OCI-LY3 (cell line): ENCODE measurements at regions not wholly inside any gene's neighbourhood (a gene's known extent, or its start where the extent isn't known, plus 50 kb on each side); places are given as distances from the start of the nearest gene placed in this dataset.

ENCODE experiments used
- H2AFZ ChIP-seq: fragments of 200-600, 300-600 bp; shearing (Covaris generic); 2 replicates; pipeline ENCODE4 v1.6.0; 2014; ENCODE audit warnings: antibody characterized with exemption, low read depth, low read length
- H3K27ac ChIP-seq: fragments of 200-600, 300-600 bp; sonication (generic); 2 replicates; pipeline ENCODE4 v1.5.1; 2014; ENCODE audit warnings: mild to moderate bottlenecking, low read length, moderate library complexity, mixed read lengths
- H3K27me3 ChIP-seq: fragments of 200-600, 300-600 bp; sonication (generic); 2 replicates; pipeline ENCODE4 v1.6.1; 2014; ENCODE audit warnings: low read depth, low read length, mixed read lengths
- H3K36me3 ChIP-seq: fragments of 200-600, 300-600 bp; sonication (generic); replicated peaks from 2 replicates; pipeline ENCODE3; 2014; ENCODE audit warnings: low read depth, low read length, mixed read lengths
- H3K4me1 ChIP-seq: fragments of 300-600, 200-600 bp; sonication (generic); 2 replicates; pipeline ENCODE4 v1.6.1; 2014; ENCODE audit warnings: low read length, mixed read lengths
- H3K4me2 ChIP-seq: fragments of 200-600, 300-600 bp; sonication (generic); 2 replicates; pipeline ENCODE4 v1.6.1; 2014; ENCODE audit warnings: low read length, mixed read lengths
- H3K4me3 ChIP-seq: fragments of 300-600, 200-600 bp; sonication (generic); 2 replicates; pipeline ENCODE4 v1.5.1; 2014; ENCODE audit warnings: antibody characterized with exemption, mild to moderate bottlenecking, low read length, moderate library complexity
- H3K79me2 ChIP-seq: fragments of 300-600, 200-600 bp; shearing (Covaris generic); 2 replicates; pipeline ENCODE4 v1.6.1; 2014; ENCODE audit warnings: mild to moderate bottlenecking, low read length, mixed read lengths
- H3K9ac ChIP-seq: fragments of 300-600, 200-600 bp; shearing (Covaris generic); 2 replicates; pipeline ENCODE4 v1.6.0; 2014; ENCODE audit warnings: mild to moderate bottlenecking, low read length, moderate library complexity
- H3K9me3 ChIP-seq: fragments of 200-600, 300-600 bp; shearing (Covaris generic); 2 replicates; pipeline ENCODE4 v1.6.1; 2014; ENCODE audit warnings: low read length, mixed read lengths; ENCODE audit not compliant: insufficient read depth
- H4K20me1 ChIP-seq: fragments of 200-600, 300-600 bp; sonication (generic); 2 replicates; pipeline ENCODE4 v1.6.1; 2016; ENCODE audit warnings: low read length, mixed read lengths; ENCODE audit not compliant: insufficient read depth
- EZH2phosphoT487 ChIP-seq: fragments of 200-600 bp; shearing (Covaris generic); IDR thresholded peaks from 2 replicates; pipeline ENCODE4 v1.6.1; 2018; ENCODE audit warnings: antibody characterized with exemption, mixed run types, low read depth
- TF ChIP-seq, protein P1 (sequence below): fragments of 200-600, 300-600 bp; sonication (generic); IDR thresholded peaks from 2 replicates; pipeline ENCODE4 v1.5.1; 2014; ENCODE audit warnings: antibody characterized with exemption, low read length, low read depth

DNA sequence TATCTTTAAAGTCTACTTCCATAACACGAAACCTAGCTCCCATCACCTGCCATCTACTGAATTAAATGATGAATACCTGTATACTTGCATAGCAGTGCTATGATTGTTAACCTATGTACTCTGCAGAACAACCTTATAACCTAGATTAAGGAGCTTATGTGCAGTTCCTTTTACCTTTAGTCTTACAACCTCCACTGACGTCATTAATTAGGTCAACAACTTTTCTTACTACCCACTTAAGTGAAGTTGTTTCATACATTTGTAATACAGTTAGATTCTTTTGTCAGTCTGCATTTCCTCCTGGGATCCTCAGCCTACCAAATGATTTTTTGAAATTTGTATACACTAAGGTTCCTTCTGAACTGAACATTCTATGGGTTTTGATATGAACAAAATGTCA lies 1082.3 kb downstream of the SUCLG1 start:
- Histone ChIP-seq H3K27me3 (no peaks in the 10 kb centered on the region), H3K4me1 (no peaks in the 10 kb centered on the region), H3K36me3 (no peaks in the 10 kb centered on the region), H3K4me2 (no peak overlapping the region), H3K9ac (no peak overlapping the region), H2AFZ (no peak overlapping the region), H3K9me3 (0 out of 2 replicates have a peak, but pooled peaks cover 3% of the 10 kb centered on the region), H3K79me2 (no peaks in the 10 kb centered on the region), H3K27ac (no peak overlapping the region), H3K4me3 (no peak overlapping the region), H4K20me1 (no peaks in the 10 kb centered on the region)
- TF ChIP-seq, protein P1, sequence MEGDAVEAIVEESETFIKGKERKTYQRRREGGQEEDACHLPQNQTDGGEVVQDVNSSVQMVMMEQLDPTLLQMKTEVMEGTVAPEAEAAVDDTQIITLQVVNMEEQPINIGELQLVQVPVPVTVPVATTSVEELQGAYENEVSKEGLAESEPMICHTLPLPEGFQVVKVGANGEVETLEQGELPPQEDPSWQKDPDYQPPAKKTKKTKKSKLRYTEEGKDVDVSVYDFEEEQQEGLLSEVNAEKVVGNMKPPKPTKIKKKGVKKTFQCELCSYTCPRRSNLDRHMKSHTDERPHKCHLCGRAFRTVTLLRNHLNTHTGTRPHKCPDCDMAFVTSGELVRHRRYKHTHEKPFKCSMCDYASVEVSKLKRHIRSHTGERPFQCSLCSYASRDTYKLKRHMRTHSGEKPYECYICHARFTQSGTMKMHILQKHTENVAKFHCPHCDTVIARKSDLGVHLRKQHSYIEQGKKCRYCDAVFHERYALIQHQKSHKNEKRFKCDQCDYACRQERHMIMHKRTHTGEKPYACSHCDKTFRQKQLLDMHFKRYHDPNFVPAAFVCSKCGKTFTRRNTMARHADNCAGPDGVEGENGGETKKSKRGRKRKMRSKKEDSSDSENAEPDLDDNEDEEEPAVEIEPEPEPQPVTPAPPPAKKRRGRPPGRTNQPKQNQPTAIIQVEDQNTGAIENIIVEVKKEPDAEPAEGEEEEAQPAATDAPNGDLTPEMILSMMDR: no peak
- TF ChIP-seq EZH2phosphoT487: no peak

DNA sequence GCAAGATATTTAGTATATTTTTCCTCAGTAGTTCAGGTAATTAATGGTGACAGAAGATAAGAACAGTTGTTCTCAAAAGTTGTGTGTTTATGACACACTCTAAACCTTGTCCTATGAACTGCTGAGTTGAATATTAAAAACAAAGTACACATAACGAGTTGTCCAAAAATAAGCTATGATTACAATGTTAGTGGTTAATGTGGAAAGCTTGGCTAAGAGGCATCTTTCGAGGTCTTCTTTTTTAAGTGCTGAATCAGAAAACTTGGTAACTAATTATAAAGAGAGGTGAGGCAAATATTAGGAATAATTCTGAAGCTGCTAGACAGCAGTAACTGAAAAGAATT lies 1088.7 kb downstream of the SUCLG1 start:
- H3K4me3 ChIP-seq: no peak overlapping the region
- H3K4me2 ChIP-seq: no peak overlapping the region
- no peak for TF ChIP-seq EZH2phosphoT487
- TF ChIP-seq, protein P1: no peak
- H3K27ac ChIP-seq: no peak overlapping the region
- H3K9ac ChIP-seq: no peak overlapping the region
- no peaks in the 10 kb centered on the region for H3K27me3 ChIP-seq
- H4K20me1 ChIP-seq: no peaks in the 10 kb centered on the region
- H3K79me2 ChIP-seq: no peaks in the 10 kb centered on the region
- H3K4me1 ChIP-seq: no peaks in the 10 kb centered on the region
- H3K9me3 ChIP-seq: no peaks in the 10 kb centered on the region
- H3K36me3 ChIP-seq: no peaks in the 10 kb centered on the region
- H2AFZ ChIP-seq: 0 out of 2 replicates have a peak overlapping the region, but pooled peaks have one; percentile 43

DNA sequence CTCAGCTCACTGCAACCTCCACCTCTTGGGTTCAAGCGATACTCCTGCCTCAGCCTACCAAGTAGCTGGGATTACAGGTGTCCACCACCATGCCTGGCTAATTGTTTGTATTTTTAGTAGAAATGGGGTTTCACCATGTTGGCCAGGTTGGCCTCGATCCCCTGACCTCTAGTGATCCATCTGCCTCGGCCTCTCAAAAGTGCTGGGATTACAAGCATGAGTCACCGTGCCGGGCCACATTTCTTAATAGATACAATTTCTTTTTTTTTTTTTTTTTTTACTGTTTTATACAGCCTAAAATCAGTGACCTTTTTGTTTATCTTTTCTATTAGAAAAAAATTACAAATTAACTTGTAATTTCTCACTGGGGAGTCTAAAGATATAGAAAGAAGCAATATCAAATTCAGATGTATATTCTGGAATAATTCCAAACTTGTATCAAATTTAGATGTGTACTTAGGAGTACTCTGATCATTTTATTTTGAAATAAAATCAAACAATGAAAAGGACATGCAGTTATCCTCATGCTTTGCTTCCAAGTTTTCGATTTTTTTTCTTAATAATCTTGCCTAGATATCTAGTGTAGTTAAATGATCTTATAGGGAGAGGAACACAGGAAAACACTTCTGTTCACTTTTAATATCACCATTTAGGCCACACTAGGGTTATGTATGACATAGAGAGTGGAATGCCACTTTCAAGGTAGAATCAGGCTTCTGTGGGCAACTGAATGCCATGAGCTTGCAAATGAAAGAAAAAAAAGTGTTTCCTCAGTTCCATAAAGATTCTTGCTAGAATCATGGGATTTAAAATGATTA lies 1089.3 kb downstream of the SUCLG1 start:
- H4K20me1 ChIP-seq: no peaks in the 10 kb centered on the region
- H3K4me1 ChIP-seq: no peaks in the 10 kb centered on the region
- H3K36me3 ChIP-seq: no peaks in the 10 kb centered on the region
- TF ChIP-seq, protein P1: no peak
- no peak for TF ChIP-seq EZH2phosphoT487
- no peaks in the 10 kb centered on the region for H3K9me3 ChIP-seq
- H3K27me3 ChIP-seq: no peaks in the 10 kb centered on the region
- no peaks in the 10 kb centered on the region for H3K79me2 ChIP-seq
- H3K27ac ChIP-seq: no peak overlapping the region
- H3K4me2 ChIP-seq: no peak overlapping the region
- H3K9ac ChIP-seq: no peak overlapping the region
- 0 out of 2 replicates have a peak overlapping the region, but pooled peaks have one; percentile 43 for H2AFZ ChIP-seq
- no peak overlapping the region for H3K4me3 ChIP-seq

DNA sequence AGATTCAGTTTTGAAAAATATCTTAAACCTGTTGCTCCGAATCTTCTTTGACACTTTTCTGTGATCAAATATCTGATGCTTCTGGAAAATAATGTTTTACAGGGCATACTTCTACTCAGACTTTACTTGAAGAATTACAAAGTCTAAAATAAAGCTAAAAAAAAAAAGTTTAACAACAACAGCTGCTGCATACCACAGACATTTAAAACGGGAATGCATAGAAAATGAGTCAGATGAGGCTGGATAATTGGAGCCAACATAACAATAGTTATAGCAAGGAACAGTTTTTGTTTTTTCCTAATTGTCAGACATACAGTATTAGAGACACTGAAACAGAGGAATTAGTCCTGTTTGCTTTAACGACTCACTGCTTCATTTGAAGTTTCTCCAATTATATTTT lies 1090.2 kb downstream of the SUCLG1 start:
- H2AFZ ChIP-seq: peak overlapping the region; percentile 46; the same call in 1 of the 2 replicates
- no peaks in the 10 kb centered on the region for H3K27me3 ChIP-seq
- H3K4me1 ChIP-seq: no peaks in the 10 kb centered on the region
- TF ChIP-seq, protein P1: no peak
- TF ChIP-seq EZH2phosphoT487: no peak
- H3K4me3 ChIP-seq: no peak overlapping the region
- H3K4me2 ChIP-seq: no peak overlapping the region
- no peaks in the 10 kb centered on the region for H3K9me3 ChIP-seq
- H3K36me3 ChIP-seq: no peaks in the 10 kb centered on the region
- no peak overlapping the region for H3K27ac ChIP-seq
- no peaks in the 10 kb centered on the region for H3K79me2 ChIP-seq
- H4K20me1 ChIP-seq: no peaks in the 10 kb centered on the region
- no peak overlapping the region for H3K9ac ChIP-seq
